GM23338 (cell line): ENCODE measurements at regions not wholly inside any gene's neighbourhood (a gene's known extent, or its start where the extent isn't known, plus 50 kb on each side); places are given as distances from the start of the nearest gene placed in this dataset.

Source experiments
- CREB1 ChIP-seq: fragments of 250-450 bp; sonication (Bioruptor Pico); IDR thresholded peaks from 2 replicates; pipeline ENCODE4 v1.5.0; 2020; ENCODE audit warnings: low read depth, mild to moderate bottlenecking, moderate library complexity
- EZH2 ChIP-seq: fragments of 200-600 bp; sonication (generic); IDR thresholded peaks from one replicate; pipeline ENCODE4 v1.8.0; 2017; ENCODE audit warnings: antibody characterized with exemption, mild to moderate bottlenecking, low read depth; ENCODE audit not compliant: unreplicated experiment
- EZH2phosphoT487 ChIP-seq: fragments of 200-600 bp; sonication (generic); IDR thresholded peaks from one replicate; pipeline ENCODE4 v1.8.1; 2018; ENCODE audit warnings: antibody characterized with exemption; ENCODE audit not compliant: unreplicated experiment
- JUNB ChIP-seq: IDR thresholded peaks from one replicate; pipeline ENCODE4 v1.6.1; 2016; ENCODE audit warnings: antibody characterized with exemption; ENCODE audit not compliant: unreplicated experiment
- NANOG ChIP-seq: IDR thresholded peaks from 2 replicates; pipeline ENCODE4 v1.6.1; 2016; ENCODE audit warnings: antibody characterized with exemption, borderline replicate concordance
- POLR2AphosphoS5 ChIP-seq: IDR thresholded peaks from 2 replicates; pipeline ENCODE4 v1.6.1; 2016; ENCODE audit warnings: antibody characterized with exemption, low read depth
- STAT1 ChIP-seq: IDR thresholded peaks from one replicate; pipeline ENCODE4 v1.6.1; 2016; ENCODE audit warnings: antibody characterized with exemption; ENCODE audit not compliant: unreplicated experiment
- ZNF114 ChIP-seq: fragments of 250-450 bp; sonication (Bioruptor Pico); IDR thresholded peaks from 2 replicates; pipeline ENCODE4 v1.5.0; 2020; ENCODE audit warnings: mild to moderate bottlenecking, moderate library complexity
- ZNF331 ChIP-seq: fragments of 250-450 bp; sonication (Bioruptor Pico); IDR thresholded peaks from 2 replicates; pipeline ENCODE4 v1.5.0; 2020; ENCODE audit warnings: low read depth, mild to moderate bottlenecking, moderate library complexity
- TF ChIP-seq, protein P1 (sequence below): fragments of 250-450 bp; sonication (Bioruptor Pico); IDR thresholded peaks from 2 replicates; pipeline ENCODE4 v1.5.0; 2020; ENCODE audit warnings: mild to moderate bottlenecking, moderate library complexity
- TF ChIP-seq, protein P2 (sequence below): IDR thresholded peaks from 2 replicates; pipeline ENCODE4 v1.6.1; 2016; ENCODE audit warnings: antibody characterized with exemption
- TF ChIP-seq, protein P3 (sequence below): IDR thresholded peaks from one replicate; pipeline ENCODE4 v1.6.1; 2018; ENCODE audit warnings: antibody characterized with exemption; ENCODE audit not compliant: unreplicated experiment

DNA sequence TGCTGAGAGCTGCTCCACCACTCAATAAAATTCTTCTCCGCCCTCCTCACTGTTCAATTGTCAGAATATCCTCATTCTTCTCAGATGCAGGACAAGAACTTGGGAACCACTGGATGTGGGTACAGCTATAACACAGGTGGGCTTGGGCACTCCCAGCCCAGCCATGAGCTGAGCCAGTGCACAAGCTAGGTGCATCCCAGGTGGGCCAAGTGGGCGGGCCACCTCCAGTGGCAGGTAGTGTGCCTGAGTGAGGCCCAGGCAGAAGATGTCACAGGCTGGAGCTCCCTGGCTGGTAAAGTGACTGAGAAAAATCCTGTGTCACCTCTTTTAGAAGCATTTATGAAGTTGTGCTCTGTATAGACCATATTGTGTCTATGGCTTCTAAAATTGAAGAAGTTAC lies 501.6 kb upstream of the TYRP1 start (continued):
- TF ChIP-seq, protein P1, sequence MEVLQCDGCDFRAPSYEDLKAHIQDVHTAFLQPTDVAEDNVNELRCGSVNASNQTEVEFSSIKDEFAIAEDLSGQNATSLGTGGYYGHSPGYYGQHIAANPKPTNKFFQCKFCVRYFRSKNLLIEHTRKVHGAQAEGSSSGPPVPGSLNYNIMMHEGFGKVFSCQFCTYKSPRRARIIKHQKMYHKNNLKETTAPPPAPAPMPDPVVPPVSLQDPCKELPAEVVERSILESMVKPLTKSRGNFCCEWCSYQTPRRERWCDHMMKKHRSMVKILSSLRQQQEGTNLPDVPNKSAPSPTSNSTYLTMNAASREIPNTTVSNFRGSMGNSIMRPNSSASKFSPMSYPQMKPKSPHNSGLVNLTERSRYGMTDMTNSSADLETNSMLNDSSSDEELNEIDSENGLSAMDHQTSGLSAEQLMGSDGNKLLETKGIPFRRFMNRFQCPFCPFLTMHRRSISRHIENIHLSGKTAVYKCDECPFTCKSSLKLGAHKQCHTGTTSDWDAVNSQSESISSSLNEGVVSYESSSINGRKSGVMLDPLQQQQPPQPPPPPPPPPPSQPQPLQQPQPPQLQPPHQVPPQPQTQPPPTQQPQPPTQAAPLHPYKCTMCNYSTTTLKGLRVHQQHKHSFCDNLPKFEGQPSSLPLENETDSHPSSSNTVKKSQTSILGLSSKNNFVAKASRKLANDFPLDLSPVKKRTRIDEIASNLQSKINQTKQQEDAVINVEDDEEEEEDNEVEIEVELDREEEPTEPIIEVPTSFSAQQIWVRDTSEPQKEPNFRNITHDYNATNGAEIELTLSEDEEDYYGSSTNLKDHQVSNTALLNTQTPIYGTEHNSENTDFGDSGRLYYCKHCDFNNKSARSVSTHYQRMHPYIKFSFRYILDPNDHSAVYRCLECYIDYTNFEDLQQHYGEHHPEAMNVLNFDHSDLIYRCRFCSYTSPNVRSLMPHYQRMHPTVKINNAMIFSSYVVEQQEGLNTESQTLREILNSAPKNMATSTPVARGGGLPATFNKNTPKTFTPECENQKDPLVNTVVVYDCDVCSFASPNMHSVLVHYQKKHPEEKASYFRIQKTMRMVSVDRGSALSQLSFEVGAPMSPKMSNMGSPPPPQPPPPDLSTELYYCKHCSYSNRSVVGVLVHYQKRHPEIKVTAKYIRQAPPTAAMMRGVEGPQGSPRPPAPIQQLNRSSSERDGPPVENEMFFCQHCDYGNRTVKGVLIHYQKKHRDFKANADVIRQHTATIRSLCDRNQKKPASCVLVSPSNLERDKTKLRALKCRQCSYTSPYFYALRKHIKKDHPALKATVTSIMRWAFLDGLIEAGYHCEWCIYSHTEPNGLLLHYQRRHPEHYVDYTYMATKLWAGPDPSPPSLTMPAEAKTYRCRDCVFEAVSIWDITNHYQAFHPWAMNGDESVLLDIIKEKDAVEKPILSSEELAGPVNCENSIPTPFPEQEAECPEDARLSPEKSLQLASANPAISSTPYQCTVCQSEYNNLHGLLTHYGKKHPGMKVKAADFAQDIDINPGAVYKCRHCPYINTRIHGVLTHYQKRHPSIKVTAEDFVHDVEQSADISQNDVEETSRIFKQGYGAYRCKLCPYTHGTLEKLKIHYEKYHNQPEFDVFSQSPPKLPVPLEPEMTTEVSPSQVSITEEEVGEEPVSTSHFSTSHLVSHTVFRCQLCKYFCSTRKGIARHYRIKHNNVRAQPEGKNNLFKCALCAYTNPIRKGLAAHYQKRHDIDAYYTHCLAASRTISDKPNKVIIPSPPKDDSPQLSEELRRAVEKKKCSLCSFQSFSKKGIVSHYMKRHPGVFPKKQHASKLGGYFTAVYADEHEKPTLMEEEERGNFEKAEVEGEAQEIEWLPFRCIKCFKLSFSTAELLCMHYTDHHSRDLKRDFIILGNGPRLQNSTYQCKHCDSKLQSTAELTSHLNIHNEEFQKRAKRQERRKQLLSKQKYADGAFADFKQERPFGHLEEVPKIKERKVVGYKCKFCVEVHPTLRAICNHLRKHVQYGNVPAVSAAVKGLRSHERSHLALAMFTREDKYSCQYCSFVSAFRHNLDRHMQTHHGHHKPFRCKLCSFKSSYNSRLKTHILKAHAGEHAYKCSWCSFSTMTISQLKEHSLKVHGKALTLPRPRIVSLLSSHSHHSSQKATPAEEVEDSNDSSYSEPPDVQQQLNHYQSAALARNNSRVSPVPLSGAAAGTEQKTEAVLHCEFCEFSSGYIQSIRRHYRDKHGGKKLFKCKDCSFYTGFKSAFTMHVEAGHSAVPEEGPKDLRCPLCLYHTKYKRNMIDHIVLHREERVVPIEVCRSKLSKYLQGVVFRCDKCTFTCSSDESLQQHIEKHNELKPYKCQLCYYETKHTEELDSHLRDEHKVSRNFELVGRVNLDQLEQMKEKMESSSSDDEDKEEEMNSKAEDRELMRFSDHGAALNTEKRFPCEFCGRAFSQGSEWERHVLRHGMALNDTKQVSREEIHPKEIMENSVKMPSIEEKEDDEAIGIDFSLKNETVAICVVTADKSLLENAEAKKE (CRISPR knock-in tag) = no peak
- TF ChIP-seq, protein P2, sequence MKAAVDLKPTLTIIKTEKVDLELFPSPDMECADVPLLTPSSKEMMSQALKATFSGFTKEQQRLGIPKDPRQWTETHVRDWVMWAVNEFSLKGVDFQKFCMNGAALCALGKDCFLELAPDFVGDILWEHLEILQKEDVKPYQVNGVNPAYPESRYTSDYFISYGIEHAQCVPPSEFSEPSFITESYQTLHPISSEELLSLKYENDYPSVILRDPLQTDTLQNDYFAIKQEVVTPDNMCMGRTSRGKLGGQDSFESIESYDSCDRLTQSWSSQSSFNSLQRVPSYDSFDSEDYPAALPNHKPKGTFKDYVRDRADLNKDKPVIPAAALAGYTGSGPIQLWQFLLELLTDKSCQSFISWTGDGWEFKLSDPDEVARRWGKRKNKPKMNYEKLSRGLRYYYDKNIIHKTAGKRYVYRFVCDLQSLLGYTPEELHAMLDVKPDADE = no peak
- TF ChIP-seq EZH2phosphoT487 (no peak), JUNB (no peak), ZNF114 (CRISPR knock-in tag) (no peak), ZNF331 (CRISPR knock-in tag) (no peak), POLR2AphosphoS5 (no peak), NANOG (no peak), STAT1 (no peak), CREB1 (no peak), EZH2 (no peak)
- TF ChIP-seq, protein P3, sequence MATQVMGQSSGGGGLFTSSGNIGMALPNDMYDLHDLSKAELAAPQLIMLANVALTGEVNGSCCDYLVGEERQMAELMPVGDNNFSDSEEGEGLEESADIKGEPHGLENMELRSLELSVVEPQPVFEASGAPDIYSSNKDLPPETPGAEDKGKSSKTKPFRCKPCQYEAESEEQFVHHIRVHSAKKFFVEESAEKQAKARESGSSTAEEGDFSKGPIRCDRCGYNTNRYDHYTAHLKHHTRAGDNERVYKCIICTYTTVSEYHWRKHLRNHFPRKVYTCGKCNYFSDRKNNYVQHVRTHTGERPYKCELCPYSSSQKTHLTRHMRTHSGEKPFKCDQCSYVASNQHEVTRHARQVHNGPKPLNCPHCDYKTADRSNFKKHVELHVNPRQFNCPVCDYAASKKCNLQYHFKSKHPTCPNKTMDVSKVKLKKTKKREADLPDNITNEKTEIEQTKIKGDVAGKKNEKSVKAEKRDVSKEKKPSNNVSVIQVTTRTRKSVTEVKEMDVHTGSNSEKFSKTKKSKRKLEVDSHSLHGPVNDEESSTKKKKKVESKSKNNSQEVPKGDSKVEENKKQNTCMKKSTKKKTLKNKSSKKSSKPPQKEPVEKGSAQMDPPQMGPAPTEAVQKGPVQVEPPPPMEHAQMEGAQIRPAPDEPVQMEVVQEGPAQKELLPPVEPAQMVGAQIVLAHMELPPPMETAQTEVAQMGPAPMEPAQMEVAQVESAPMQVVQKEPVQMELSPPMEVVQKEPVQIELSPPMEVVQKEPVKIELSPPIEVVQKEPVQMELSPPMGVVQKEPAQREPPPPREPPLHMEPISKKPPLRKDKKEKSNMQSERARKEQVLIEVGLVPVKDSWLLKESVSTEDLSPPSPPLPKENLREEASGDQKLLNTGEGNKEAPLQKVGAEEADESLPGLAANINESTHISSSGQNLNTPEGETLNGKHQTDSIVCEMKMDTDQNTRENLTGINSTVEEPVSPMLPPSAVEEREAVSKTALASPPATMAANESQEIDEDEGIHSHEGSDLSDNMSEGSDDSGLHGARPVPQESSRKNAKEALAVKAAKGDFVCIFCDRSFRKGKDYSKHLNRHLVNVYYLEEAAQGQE = no peak
